Endothelial cell of umbilical vein (primary cell): ENCODE measurements at regions not wholly inside any gene's neighbourhood (a gene's known extent, or its start where the extent isn't known, plus 50 kb on each side); places are given as distances from the start of the nearest gene placed in this dataset.

Source experiments
- BruUV-seq: library from RNA; stranded (reverse); fragments of 400-500 nt; replicated peaks from 2 replicates; lab custom pipeline; 2021; lab: Mats Ljungman, UMichigan
- CTCF ChIA-PET: fragments of 300-600, 350-600 bp; sonication (Branson Sonifier 250); formaldehyde crosslinking; loops from one replicate; lab custom pipeline; 2021; ENCODE audit warnings: antibody characterized with exemption, inconsistent platforms; lab: Charles Lee
- POLR2A ChIA-PET: fragments of 300-600, 350-600 bp; sonication (Branson Sonifier 250); formaldehyde crosslinking; loops from one replicate; lab custom pipeline; 2021; ENCODE audit warnings: antibody characterized with exemption, inconsistent platforms; lab: Charles Lee
- DNase-seq: peaks from one replicate; pipeline ENCODE4 v3.0.0-alpha.2; 2011; ENCODE audit warnings: low read depth, low spot score
- FAIRE-seq: peaks from 2 replicates; lab custom pipeline; 2011; peaks lifted over from hg19 to GRCh38; lab: Jason Lieb, UNC
- H2AFZ ChIP-seq: 2 replicates; pipeline ENCODE4 v1.6.0; 2012; ENCODE audit warnings: low read depth, low read length, control low read depth, inconsistent platforms
- H3K27ac ChIP-seq: 2 replicates; pipeline ENCODE4 v1.5.1; 2011; ENCODE audit warnings: low read depth, mild to moderate bottlenecking, control low read depth, low read length, moderate library complexity; ENCODE audit not compliant: insufficient read depth
- H3K27me3 ChIP-seq, 2 experiments: 2 replicates each; pipeline versions ENCODE4 v1.6.0 to v1.6.1; 2011; ENCODE audit warnings: low read length in 2 of 2, mixed read lengths in 1 of 2; ENCODE audit not compliant: control insufficient read depth in 2 of 2, insufficient read depth in 2 of 2
- H3K36me3 ChIP-seq, 2 experiments: 2 replicates in 1 of 2; 3 replicates in 1 of 2; pipeline ENCODE4 v1.5.1; 2011; ENCODE audit warnings: low read length in 2 of 2, mild to moderate bottlenecking in 1 of 2, moderate library complexity in 1 of 2; ENCODE audit not compliant: control insufficient read depth in 2 of 2, insufficient read depth in 2 of 2; ENCODE audit errors: extremely low read depth in 1 of 2
- H3K4me1 ChIP-seq: 3 replicates; pipeline ENCODE4 v1.5.1; 2011; ENCODE audit warnings: mild to moderate bottlenecking, low read length; ENCODE audit not compliant: control insufficient read depth, insufficient read depth; ENCODE audit errors: extremely low read depth
- H3K4me2 ChIP-seq: 2 replicates; pipeline ENCODE4 v1.6.1; 2011; ENCODE audit warnings: low read length, control low read depth, mixed read lengths; ENCODE audit not compliant: insufficient read depth
- H3K4me3 ChIP-seq, 3 experiments: fragments of 200-600 bp in 1 of 3; sonication (generic), shearing (Covaris generic) in 1 of 3; replicated peaks in 1 of 3; 2 replicates each; pipeline ENCODE4 v1.5.1; 2011 to 2016; ENCODE audit warnings: control low read depth in 3 of 3, low read length in 3 of 3, mild to moderate bottlenecking in 2 of 3, inconsistent platforms in 1 of 3, low read depth in 1 of 3, moderate library complexity in 1 of 3; ENCODE audit not compliant: insufficient read depth in 1 of 3
- H3K79me2 ChIP-seq: 2 replicates; pipeline ENCODE4 v1.6.0; 2012; ENCODE audit warnings: low read length, inconsistent platforms; ENCODE audit not compliant: control insufficient read depth, insufficient read depth
- H3K9ac ChIP-seq: replicated peaks from 2 replicates; pipeline ENCODE3; 2011; ENCODE audit warnings: low read length, control low read depth; ENCODE audit not compliant: insufficient read depth; ENCODE audit errors: extremely low read depth
- H3K9me1 ChIP-seq: replicated peaks from 3 replicates; pipeline ENCODE4 v1.6.0; 2011; ENCODE audit warnings: mild to moderate bottlenecking, low read length; ENCODE audit not compliant: control insufficient read depth, insufficient read depth; ENCODE audit errors: extremely low read depth
- H3K9me3 ChIP-seq: replicated peaks from 2 replicates; pipeline ENCODE4 v1.5.1; 2012; ENCODE audit warnings: low read length, inconsistent platforms; ENCODE audit not compliant: control insufficient read depth, insufficient read depth
- H4K20me1 ChIP-seq: replicated peaks from 2 replicates; pipeline ENCODE3; 2011; ENCODE audit warnings: mild to moderate bottlenecking, low read length; ENCODE audit not compliant: control insufficient read depth, insufficient read depth; ENCODE audit errors: extremely low read depth
- EZH2 ChIP-seq: IDR thresholded peaks from 2 replicates; pipeline ENCODE4 v1.6.1; 2012; ENCODE audit warnings: borderline replicate concordance, low read depth, mild to moderate bottlenecking, moderate library complexity, low read length, inconsistent platforms; ENCODE audit not compliant: severe bottlenecking
- FOS ChIP-seq: IDR thresholded peaks from 2 replicates; pipeline ENCODE4 v1.6.1; 2011; ENCODE audit warnings: mild to moderate bottlenecking, low read length, moderate library complexity, borderline replicate concordance; ENCODE audit not compliant: insufficient read depth
- GATA2 ChIP-seq: IDR thresholded peaks from 2 replicates; pipeline ENCODE4 v1.7.0; 2011; ENCODE audit warnings: low read depth, mild to moderate bottlenecking, moderate library complexity, mixed read lengths, low read length; ENCODE audit not compliant: insufficient read length, insufficient read depth
- JUN ChIP-seq: IDR thresholded peaks from 2 replicates; pipeline ENCODE4 v1.6.1; 2011; ENCODE audit warnings: borderline replicate concordance, low read depth; ENCODE audit not compliant: insufficient read length, insufficient read depth
- MAX ChIP-seq: IDR thresholded peaks from 2 replicates; pipeline ENCODE4 v1.6.1; 2011; ENCODE audit not compliant: insufficient read depth, insufficient read length
- MYC ChIP-seq: IDR thresholded peaks from one replicate; pipeline ENCODE4 v1.6.1; 2011; ENCODE audit warnings: mild to moderate bottlenecking, low read depth, low read length
- POLR2A ChIP-seq: IDR thresholded peaks from 2 replicates; pipeline ENCODE4 v1.6.1; 2012; ENCODE audit warnings: low read depth, mild to moderate bottlenecking, control low read depth, low read length
- POLR2AphosphoS5 ChIP-seq: IDR thresholded peaks from 2 replicates; pipeline ENCODE4 v1.6.1; 2012; ENCODE audit warnings: low read depth, mild to moderate bottlenecking, control low read depth, low read length, moderate library complexity; ENCODE audit not compliant: insufficient read depth
- dilution Hi-C: fragments of 300-500 bp; cut with MboI; formaldehyde crosslinking; loops from one replicate; pipeline ENCODE4 v1.15.0; 2019; ENCODE audit warnings: low sequenced_read_pairs; ENCODE audit not compliant: extremely low pct_ligation_motif_present
- intact Hi-C: fragments of 100-400 bp; cut with micrococcal nuclease; formaldehyde crosslinking; loops from one replicate; pipeline ENCODE4 v1.10.0; 2022
- TF ChIP-seq, protein P1 (sequence below), 2 donors: IDR thresholded peaks; 1 replicate in 1 of 2; 2 replicates in 1 of 2; pipeline ENCODE4 v1.5.1; 2011; ENCODE audit warnings: low read length in 2 of 2, mild to moderate bottlenecking in 2 of 2, moderate library complexity in 2 of 2, control low read depth in 1 of 2, inconsistent platforms in 1 of 2, low read depth in 1 of 2; ENCODE audit not compliant: insufficient read depth in 1 of 2; ENCODE audit errors: extremely low read depth in 1 of 2

GRCh38 chr11:109264128-109264527, 157.9 kb upstream of the C11orf87 start:
- Histone ChIP-seq H3K27me3 (no peaks in the 10 kb centered on the region), H3K4me1 (no peaks in the 10 kb centered on the region), H3K9ac (no peak overlapping the region), H3K9me1 (no peaks in the 10 kb centered on the region), H3K27ac (no peak overlapping the region), H3K9me3 (no peaks in the 10 kb centered on the region), H3K4me2 (no peak overlapping the region), H4K20me1 (no peaks in the 10 kb centered on the region), H3K4me3 (no peak overlapping the region), H3K79me2 (no peaks in the 10 kb centered on the region), H3K36me3 (no peaks in the 10 kb centered on the region), H2AFZ (no peak overlapping the region)
- intact Hi-C loops (no loop called here), dilution Hi-C loops (no loop called here)
- ChIA-PET CTCF (no interaction called here), POLR2A (no interaction called here)
- BruUV-seq = no TSS peak
- DNase-seq = no peak
- no peak for FAIRE-seq
- TF ChIP-seq MAX (no peak), FOS (no peak)

GRCh38 chr11:109267293-109268095, 154.5 kb upstream of the C11orf87 start:
- H3K27ac ChIP-seq = no peak overlapping the region
- H3K9me1 ChIP-seq = no peaks in the 10 kb centered on the region
- ChIA-PET POLR2A (no interaction called here), CTCF (no interaction called here)
- no peak overlapping the region for H3K9ac ChIP-seq
- no peak overlapping the region for H3K4me2 ChIP-seq
- no peak overlapping the region for H2AFZ ChIP-seq
- no peak for DNase-seq
- dilution Hi-C loops (no loop called here), intact Hi-C loops (no loop called here)
- H3K27me3 ChIP-seq = no peaks in the 10 kb centered on the region
- H3K4me1 ChIP-seq = no peaks in the 10 kb centered on the region
- FAIRE-seq = no peak
- H4K20me1 ChIP-seq = no peaks in the 10 kb centered on the region
- TF ChIP-seq FOS (no peak), POLR2AphosphoS5 (no peak), JUN (no peak), POLR2A (no peak), MYC (no peak), GATA2 (no peak), MAX (no peak), EZH2 (no peak)
- TF ChIP-seq, protein P1, sequence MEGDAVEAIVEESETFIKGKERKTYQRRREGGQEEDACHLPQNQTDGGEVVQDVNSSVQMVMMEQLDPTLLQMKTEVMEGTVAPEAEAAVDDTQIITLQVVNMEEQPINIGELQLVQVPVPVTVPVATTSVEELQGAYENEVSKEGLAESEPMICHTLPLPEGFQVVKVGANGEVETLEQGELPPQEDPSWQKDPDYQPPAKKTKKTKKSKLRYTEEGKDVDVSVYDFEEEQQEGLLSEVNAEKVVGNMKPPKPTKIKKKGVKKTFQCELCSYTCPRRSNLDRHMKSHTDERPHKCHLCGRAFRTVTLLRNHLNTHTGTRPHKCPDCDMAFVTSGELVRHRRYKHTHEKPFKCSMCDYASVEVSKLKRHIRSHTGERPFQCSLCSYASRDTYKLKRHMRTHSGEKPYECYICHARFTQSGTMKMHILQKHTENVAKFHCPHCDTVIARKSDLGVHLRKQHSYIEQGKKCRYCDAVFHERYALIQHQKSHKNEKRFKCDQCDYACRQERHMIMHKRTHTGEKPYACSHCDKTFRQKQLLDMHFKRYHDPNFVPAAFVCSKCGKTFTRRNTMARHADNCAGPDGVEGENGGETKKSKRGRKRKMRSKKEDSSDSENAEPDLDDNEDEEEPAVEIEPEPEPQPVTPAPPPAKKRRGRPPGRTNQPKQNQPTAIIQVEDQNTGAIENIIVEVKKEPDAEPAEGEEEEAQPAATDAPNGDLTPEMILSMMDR (IDR thresholded peaks at IDR 0.05; ENCODE audit: extremely low read depth in 1 of 2, insufficient read depth in 1 of 2, low read depth in 1 of 2, low read length in 2 of 2) = no peak
- H3K9me3 ChIP-seq = no peaks in the 10 kb centered on the region
- no TSS peak for BruUV-seq
- H3K79me2 ChIP-seq = no peaks in the 10 kb centered on the region
- no peak overlapping the region for H3K4me3 ChIP-seq
- no peaks in the 10 kb centered on the region for H3K36me3 ChIP-seq
